ENCODE measurements at regions not wholly inside any gene's neighbourhood (a gene's known extent, or its start where the extent isn't known, plus 50 kb on each side); places are given as distances from the start of the nearest gene placed in this dataset.

- WGBS, 5 donors, result 83 to 96% (median 91%) methylated on average over 2 of the region's 2 CpGs
- no peaks in the 10 kb centered on the region for H3K4me1 ChIP-seq
- H3K27me3 ChIP-seq (replicated peaks in 1 of 7), result no peaks in the 10 kb centered on the region
- no peak for TF ChIP-seq POLR2A (IDR thresholded peaks at IDR 0.05)
- no peak for TF ChIP-seq CTCF (IDR thresholded peaks at IDR 0.05 in 8 of 11, conservative IDR thresholded peaks at IDR 0.05 in 3 of 11)
- no peak for TF ChIP-seq POLR2AphosphoS5 (IDR thresholded peaks at IDR 0.05)
- no peaks in the 10 kb centered on the region for H3K9me3 ChIP-seq
- no peaks in the 10 kb centered on the region for H3K36me3 ChIP-seq
- H3K4me3 ChIP-seq, result no peak overlapping the region
- no peak overlapping the region for H3K27ac ChIP-seq
- intact Hi-C loops (cut with DNase I; ENCODE audit: low total_unique reads), result no loop called here
- no peak for DNase-seq
These were observed 367.9 kb upstream of the SGCD start for GRCh38 chr5:155959082-155959481.

- no peaks in the 10 kb centered on the region for H3K4me1 ChIP-seq
- no peaks in the 10 kb centered on the region for H3K27me3 ChIP-seq (replicated peaks in 1 of 7)
- no peak overlapping the region for H3K27ac ChIP-seq
- intact Hi-C loops (cut with DNase I; ENCODE audit: low total_unique reads), result no loop called here
- 82 to 96% (median 88%) methylated on average over 3 of the region's 3 CpGs for WGBS, 5 donors
- no peak overlapping the region for H3K4me3 ChIP-seq
- TF ChIP-seq POLR2AphosphoS5 (IDR thresholded peaks at IDR 0.05), result no peak
- no peak for TF ChIP-seq POLR2A (IDR thresholded peaks at IDR 0.05)
- TF ChIP-seq CTCF (IDR thresholded peaks at IDR 0.05 in 8 of 11, conservative IDR thresholded peaks at IDR 0.05 in 3 of 11), result no peak
- no peaks in the 10 kb centered on the region for H3K36me3 ChIP-seq
- no peak for DNase-seq
- H3K9me3 ChIP-seq, result peaks cover 0 to 4% (median 0%) of the 10 kb centered on the region in 8 donors
These were observed 366.8 kb upstream of the SGCD start for GRCh38 chr5:155960177-155960576.

- WGBS, 5 donors, result 73 to 83% (median 78%) methylated on average over 5 of the region's 5 CpGs
- DNase-seq, result no peak
- intact Hi-C loops (cut with DNase I; ENCODE audit: low total_unique reads), result no loop called here
These were observed 357.4 kb upstream of the SGCD start for GRCh38 chr5:155969537-155969936.

GRCh38 chr5:155974369-155974768 is 352.6 kb upstream of the SGCD start:
- DNase-seq, result no peak
- 85 to 100% (median 95%) methylated on average over 2 of the region's 2 CpGs for WGBS, 5 donors
- H3K4me1 ChIP-seq, result no peaks in the 10 kb centered on the region
- intact Hi-C loops (cut with DNase I; ENCODE audit: low total_unique reads), result no loop called here
- TF ChIP-seq POLR2AphosphoS5 (IDR thresholded peaks at IDR 0.05) (no peak), POLR2A (IDR thresholded peaks at IDR 0.05) (no peak), CTCF (IDR thresholded peaks at IDR 0.05 in 8 of 11, conservative IDR thresholded peaks at IDR 0.05 in 3 of 11) (no peak)
- no peaks in the 10 kb centered on the region for H3K9me3 ChIP-seq
- no peaks in the 10 kb centered on the region for H3K27me3 ChIP-seq (replicated peaks in 1 of 7)
- no peak overlapping the region for H3K27ac ChIP-seq
- no peak overlapping the region for H3K4me3 ChIP-seq
- no peaks in the 10 kb centered on the region for H3K36me3 ChIP-seq

More at GRCh38 chr5:155969537-155969936, 357.4 kb upstream of the SGCD start:
- H3K27me3 ChIP-seq (replicated peaks in 1 of 7), result no peaks in the 10 kb centered on the region
- no peak overlapping the region for H3K27ac ChIP-seq
- H3K4me1 ChIP-seq, result no peaks in the 10 kb centered on the region
- TF ChIP-seq POLR2A (IDR thresholded peaks at IDR 0.05), result no peak
- TF ChIP-seq POLR2AphosphoS5 (IDR thresholded peaks at IDR 0.05), result no peak
- no peak for TF ChIP-seq CTCF (IDR thresholded peaks at IDR 0.05 in 8 of 11, conservative IDR thresholded peaks at IDR 0.05 in 3 of 11)
- no peak overlapping the region for H3K4me3 ChIP-seq
- peaks cover 0 to 13% (median 7%) of the 10 kb centered on the region in 8 donors for H3K9me3 ChIP-seq
- H3K36me3 ChIP-seq, result no peaks in the 10 kb centered on the region

Data from spleen (tissue), 11 donors.